GM12874 (cell line): ENCODE measurements at regions not wholly inside any gene's neighbourhood (a gene's known extent, or its start where the extent isn't known, plus 50 kb on each side); places are given as distances from the start of the nearest gene placed in this dataset.

Experiments
- CTCF ChIP-seq: IDR thresholded peaks from 2 replicates; pipeline ENCODE4 v1.5.1; 2011; ENCODE audit warnings: low read depth, mild to moderate bottlenecking, control low read depth, low read length, moderate library complexity; ENCODE audit not compliant: insufficient read depth

GRCh38 chr1:95496773-95497172 is 262.8 kb downstream of the RWDD3 start:
- no peak for TF ChIP-seq CTCF

DNA sequence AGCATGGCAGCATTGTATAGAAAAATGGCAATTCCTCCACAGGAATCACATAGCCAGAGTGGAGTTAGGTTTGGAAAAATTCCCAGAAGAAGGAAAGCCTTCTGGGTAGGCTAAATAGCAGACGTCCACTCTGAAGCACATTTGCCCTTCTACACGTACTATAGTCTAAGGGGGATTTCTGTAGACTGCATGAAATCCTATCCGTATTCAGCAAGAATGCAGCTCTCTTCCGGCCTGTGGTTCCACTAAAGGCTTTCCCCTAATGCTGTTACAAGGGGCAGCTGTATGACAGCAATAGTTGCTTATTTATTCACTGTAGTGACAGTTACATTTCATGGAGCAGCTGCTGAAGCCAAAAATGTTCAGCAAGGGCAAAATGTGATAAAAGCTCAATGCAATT is 263.6 kb downstream of the RWDD3 start:
- no peak for TF ChIP-seq CTCF

DNA sequence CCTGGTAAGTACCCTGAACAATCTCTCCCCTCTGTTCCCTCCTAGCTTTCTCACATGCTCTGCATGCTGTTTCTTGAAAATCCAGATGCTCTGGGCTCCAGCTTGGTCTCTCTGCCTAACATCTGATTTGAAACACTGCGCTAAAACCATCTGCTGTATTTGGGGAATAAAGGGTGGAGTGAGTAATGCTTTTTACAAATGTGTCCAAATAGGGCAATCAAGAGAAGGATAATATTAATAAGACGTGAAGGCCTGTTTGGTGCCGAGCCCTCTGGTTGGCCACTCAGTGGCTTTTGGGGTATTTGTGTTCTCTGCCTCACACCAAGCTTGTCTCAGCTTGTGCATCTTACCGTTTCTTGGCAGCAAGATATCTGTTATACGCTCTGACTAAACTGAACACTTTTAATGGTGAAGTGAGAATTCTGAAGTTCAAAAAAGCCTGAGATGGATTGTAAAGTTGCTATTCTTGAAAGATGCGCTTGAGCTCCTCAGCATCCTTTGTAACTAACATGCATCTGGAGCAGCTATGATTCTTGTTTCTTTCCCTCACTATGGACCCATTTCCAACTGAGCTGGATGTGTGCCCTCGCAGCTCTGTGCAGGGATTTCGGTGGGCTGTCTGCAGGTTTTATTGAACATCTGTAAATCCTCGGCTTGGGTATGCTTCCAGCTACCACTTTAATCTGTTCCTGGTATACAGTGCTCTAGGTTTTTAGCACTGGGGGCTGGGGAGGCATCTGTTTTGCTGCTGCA is 269.4 kb downstream of the RWDD3 start:
- TF ChIP-seq CTCF, result no peak

DNA sequence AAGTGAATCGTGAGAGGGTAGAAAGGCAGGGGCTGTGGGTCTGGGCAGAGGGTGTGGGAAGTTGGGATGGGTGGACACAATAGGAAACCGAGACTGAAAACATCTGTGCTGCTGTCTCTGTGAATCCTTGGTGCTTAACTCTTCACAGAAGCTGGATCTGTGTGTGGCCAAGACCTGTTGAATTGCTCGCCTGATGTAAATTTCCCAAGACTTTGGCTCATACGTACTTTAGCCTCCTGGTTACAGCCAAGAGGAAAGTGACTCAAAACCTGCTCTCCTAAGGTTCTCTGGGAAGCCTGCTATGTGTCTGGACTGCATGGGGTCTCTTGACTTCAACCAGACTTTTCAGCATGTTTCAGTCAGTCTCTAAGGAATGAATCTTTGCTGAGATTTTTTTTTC is 270.3 kb downstream of the RWDD3 start:
- no peak for TF ChIP-seq CTCF

DNA sequence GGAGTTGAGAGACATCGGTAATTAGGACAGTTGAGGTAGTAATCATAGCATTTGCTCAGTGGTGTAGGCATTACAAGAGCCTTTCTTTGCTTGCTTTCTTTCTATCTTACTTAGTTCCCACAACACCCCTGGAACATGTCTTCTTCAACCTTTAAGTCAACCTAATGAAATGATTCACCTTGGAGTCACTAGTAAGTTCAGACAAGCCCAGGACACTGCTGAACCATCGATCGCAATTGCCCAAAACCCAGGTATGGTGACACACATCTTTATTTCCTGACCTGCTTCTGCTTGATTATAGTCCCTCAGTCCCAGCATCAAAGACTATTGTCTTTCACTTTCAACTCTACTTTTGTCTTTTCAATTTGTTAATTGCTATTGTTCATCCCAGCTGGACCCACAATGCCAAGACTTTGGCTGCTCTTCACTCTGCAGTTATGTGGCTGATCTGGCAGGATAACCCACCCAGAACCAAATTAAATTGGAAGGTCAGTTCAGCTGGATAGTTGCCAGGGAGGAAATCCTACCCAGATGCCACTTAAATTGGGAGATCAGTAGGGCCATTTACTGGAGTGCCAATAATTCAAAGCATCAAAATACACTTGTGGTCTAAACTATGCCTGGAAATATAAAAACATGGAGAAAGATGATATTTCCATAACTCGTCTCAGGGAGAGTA is 272.9 kb downstream of the RWDD3 start:
- no peak for TF ChIP-seq CTCF

DNA sequence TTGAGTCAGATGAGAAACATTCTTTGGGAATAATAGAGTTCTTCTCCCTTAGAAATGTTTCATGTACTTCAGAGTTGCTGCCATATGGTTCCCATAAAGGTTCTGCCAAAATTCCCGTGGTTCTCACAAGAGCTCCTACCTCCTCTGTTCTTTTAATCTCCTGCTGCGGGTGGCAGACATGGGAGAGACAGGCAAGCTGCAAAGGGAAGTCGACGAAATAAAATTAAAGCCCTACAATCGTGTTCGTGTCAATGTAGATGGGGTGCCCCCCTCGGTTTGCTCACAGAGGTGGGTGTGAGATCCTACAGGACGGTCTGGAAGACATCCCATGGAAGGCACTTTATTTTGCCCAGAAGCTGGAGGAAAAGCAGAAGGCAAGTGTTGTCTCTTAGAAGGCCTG is 276.0 kb downstream of the RWDD3 start:
- no peak for TF ChIP-seq CTCF

- TF ChIP-seq CTCF, result no peak
Observed at GRCh38 chr1:95512925-95513324, 278.9 kb downstream of the RWDD3 start.
